Activated CD4-positive, CD25-positive, alpha-beta regulatory T cell treated with anti-CD3 and anti-CD28 coated beads, Interleukin-2, amount 50 U/mL, for 72 hours (primary cell): ENCODE measurements at regions not wholly inside any gene's neighbourhood (a gene's known extent, or its start where the extent isn't known, plus 50 kb on each side); places are given as distances from the start of the nearest gene placed in this dataset.
"Not testable (repeated sequence)": the region's sequence is repeated elsewhere in the genome, so short reads cannot be mapped to it uniquely, and the experiment has no call there.

ENCODE experiments used
- DNase-seq: peaks from one replicate; pipeline ENCODE4 v3.0.0; 2021

GRCh38 chr2:14756122-14756541 lies 123.6 kb downstream of the LRATD1 start:
- no peak for DNase-seq

DNA sequence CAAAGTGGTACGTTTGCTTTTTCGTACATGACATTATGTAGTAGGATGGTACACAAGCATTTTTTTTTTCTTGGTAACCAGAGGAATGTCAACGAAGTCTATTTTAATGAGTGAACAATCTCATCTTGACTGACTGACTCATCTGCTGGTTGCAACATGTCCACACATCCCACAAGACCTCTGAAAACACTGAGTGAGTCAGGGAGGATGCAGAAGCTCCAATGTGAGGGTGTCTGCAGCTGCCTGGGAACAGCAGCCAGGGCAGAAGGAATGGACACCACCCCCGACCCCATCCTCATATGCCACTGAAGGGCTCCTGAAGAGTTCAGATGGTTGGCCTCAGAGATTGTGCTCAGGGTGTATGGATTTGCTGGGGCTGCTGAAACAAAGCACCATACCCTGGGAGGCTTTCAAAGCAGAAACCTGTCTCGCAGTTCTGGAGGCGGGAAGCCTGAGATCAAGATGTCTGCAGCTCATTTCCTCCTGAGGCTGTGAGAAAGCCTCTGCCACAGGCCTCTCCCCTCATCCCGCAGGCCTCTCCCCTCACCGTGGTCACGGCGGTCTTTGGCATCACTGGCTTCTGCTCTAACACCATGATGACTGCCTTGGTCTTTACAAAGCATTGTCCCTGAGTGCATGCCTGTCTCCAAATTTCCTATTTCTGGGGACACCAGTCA lies 124.6 kb downstream of the LRATD1 start:
- DNase-seq = no peak

DNA sequence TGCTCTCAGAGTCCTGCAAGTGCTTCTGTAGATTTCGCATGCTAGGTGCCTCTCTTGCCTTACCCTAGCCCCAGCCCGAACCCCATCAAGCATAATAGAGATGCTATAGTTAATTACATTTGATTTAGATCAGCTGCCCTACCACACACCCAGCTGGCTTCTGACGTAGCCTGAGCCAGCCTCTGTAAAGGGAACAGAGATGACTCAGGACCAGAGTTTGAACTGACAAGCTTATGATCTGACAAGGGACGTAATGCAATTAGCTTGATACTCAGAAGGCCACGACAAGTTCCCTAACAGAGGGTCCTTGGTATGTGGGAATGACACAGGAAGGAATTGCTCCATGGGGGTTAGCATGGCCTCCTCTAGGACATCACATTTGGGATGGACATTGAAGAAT lies 126.6 kb downstream of the LRATD1 start:
- no peak for DNase-seq

DNA sequence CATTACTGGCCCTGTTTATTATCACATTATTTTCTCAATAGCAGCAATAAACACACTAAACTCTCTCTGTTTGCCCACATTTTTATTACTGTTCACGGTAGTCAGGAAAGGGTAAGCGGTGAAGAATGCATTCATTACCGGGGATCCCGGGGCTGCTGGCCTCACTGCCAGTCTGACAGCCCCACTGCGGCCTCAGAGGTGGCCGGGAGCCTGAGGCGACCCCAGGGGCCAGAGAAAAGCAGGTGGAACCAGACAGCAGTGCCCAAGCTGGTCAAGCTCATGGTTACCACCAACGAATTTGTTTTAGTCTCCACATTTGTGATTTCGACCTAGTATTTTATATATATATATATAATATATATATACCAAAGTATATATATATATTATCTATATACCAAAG lies 127.7 kb downstream of the LRATD1 start:
- no peak for DNase-seq

GRCh38 chr2:14761118-14761517 lies 128.6 kb downstream of the LRATD1 start:
- no peak for DNase-seq

GRCh38 chr2:14773696-14774095 lies 141.2 kb downstream of the LRATD1 start:
- no peak for DNase-seq

DNA sequence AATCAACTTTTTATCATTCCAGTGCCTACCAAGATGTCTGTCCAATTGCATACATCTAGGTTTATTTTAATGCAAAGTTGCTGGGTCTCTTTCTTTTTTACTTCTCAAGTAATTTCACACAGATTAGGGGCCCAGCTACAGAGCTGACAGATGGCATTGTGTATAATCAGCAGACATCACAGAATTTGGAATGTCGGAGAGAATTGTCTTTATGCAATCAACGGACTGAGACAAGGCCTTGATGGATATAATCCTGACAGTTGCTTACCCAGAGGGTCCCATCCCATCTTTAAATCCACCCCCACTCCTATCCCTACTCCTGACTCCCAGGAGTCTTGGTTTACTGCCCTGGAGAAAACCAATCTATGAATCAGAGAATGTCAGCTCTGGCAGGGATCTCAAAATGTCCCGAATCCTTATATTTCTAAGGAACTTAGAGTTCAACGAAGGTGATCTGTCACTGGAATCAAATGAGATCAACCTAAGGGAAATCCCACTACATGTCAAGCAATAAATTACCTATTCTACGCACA lies 142.0 kb downstream of the LRATD1 start:
- DNase-seq = no peak

DNA sequence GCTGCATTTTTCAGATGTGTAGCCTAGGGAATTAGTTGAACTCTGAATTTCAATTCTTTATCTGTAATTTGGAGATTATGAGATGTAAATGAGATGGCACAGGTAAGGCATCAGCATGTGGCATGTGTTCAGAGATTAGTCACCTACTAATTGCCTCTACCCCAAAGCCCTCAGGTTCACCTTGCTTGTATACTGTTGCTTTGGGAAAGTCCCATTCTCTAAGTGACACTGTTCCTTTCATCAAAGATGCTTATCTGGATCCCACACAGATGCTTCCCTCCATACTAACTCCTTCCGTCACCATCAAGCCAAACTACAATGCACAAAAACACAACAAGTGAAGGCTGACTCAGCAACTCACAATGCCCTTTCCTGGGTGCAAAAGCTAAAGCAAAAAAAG lies 143.7 kb downstream of the LRATD1 start:
- DNase-seq = no peak

GRCh38 chr2:14778015-14778414 lies 145.5 kb downstream of the LRATD1 start:
- DNase-seq = no peak

DNA sequence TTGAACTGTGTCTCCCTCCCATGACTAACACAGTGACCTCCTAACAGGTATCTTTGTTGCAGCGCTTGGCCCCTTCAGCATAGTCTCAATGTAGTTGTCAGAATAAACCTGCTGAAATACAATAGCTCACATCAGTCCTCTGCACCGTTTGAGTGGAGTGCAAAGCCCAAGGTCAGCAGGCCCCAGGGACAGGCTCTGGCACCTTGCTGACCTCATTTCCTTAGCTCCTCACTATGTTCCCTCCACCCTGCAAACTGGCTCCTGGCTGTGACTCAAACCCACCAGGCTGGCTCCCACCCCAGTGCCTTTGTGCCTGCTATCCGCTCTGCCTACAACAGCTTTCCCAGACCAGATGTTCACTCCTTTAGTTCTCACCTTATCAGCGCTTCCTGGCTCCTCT lies 146.7 kb downstream of the LRATD1 start:
- DNase-seq = no peak

- no peak for DNase-seq
Measured at GRCh38 chr2:14781142-14781541, 148.6 kb downstream of the LRATD1 start.

DNA sequence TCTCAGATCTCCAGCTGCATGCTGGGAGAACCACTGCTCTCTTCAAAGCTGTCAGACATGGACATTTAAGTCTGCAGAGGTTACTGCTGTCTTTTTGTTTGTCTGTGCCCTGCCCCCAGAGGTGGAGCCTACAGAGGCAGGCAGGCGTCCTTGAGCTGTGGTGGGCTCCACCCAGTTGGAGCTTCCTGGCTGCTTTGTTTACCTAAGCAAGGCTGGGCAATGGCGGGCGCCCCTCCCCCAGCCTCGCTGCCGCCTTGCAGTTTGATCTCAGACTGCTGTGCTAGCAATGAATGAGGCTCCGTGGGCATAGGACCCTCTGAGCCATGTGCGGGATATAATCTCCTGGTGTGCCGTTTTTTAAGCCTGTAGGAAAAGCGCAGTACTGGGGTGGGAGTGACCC lies 156.3 kb downstream of the LRATD1 start:
- DNase-seq = not testable (repeated sequence)

DNA sequence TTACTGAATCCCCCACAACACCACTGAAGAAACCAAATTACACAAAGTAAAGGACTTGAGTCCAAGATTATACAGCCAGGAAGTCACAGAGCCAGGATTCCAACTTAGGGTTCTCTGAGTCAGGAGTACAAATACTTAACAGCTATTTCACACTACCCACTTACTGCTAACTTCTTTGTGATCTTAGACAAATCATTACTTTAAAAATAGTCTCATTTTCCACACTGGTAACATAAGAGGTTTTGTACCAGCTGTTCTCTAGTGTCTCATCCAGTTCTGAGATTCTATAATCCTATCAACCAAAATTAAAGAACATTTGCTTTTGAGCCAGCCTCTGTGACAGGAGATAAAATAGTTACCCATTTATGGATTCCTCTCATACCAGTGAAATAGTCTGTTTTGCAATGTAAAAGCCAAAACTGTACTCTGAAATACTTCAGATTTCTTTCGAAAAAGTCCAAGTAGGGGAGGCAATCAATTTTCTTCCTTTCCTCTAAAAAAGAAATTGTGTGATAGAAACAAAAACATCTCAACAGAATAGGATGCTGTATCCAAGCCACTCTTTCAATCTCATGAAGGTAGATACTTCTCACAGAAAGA lies 157.6 kb downstream of the LRATD1 start:
- DNase-seq = no peak

DNA sequence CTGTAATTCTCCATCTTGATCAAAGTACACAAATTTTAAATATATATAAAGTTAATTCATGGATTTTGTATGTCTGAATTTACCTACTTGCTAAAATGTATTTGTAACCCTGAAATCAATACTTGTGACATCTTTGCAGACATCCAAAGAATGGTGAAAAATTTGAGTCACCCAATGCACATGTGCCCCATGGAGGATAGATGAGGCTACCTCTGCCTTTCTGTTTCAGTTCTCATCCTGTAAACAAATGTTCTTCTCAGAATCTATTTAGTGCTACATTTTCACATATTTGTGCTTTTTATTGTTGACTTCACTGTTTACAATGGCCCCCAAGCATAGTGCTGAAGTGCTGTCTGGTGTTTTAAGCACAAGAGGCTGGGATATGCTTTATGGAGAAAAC lies 171.5 kb downstream of the LRATD1 start:
- no peak for DNase-seq

DNA sequence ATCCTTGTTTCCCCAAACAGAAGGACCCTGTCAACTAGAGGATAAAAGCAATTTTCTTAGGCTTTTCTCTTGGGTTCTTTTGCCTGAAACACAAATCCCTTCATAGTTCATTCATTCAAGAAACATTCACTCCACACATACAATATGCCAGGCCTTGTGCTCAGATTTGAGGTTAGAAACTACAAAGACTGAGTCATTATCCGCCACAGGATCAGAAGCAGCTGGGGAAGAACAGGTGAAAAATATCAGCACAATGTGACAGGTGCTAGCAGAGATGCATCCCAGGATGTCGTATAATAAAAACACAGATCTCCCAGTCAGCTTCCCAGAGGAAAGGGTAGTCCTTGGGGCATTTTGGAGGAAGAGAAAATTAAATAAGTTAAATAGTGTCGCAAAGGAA lies 172.4 kb downstream of the LRATD1 start:
- no peak for DNase-seq

- no peak for DNase-seq
Measured at GRCh38 chr2:14806613-14807012, 174.1 kb downstream of the LRATD1 start.

DNA sequence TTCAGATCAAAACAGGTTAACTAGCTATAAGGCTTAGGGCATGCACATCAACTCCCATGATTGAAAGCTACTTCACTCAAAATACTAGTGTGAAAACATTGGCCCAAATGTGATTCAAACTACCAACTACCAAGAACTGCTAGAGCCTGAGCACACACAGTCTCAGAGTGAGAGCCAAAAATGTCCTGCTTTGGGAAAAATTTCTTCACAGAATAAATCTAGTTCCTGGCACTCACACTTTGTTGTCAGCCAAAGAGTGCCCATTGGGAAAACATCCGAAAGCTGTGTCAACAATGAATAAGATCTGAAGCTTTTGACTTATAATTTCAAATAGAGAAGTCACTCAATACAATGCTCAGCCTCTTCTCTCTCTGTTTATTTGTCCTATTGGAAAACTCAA lies 182.7 kb downstream of the LRATD1 start:
- no peak for DNase-seq

DNA sequence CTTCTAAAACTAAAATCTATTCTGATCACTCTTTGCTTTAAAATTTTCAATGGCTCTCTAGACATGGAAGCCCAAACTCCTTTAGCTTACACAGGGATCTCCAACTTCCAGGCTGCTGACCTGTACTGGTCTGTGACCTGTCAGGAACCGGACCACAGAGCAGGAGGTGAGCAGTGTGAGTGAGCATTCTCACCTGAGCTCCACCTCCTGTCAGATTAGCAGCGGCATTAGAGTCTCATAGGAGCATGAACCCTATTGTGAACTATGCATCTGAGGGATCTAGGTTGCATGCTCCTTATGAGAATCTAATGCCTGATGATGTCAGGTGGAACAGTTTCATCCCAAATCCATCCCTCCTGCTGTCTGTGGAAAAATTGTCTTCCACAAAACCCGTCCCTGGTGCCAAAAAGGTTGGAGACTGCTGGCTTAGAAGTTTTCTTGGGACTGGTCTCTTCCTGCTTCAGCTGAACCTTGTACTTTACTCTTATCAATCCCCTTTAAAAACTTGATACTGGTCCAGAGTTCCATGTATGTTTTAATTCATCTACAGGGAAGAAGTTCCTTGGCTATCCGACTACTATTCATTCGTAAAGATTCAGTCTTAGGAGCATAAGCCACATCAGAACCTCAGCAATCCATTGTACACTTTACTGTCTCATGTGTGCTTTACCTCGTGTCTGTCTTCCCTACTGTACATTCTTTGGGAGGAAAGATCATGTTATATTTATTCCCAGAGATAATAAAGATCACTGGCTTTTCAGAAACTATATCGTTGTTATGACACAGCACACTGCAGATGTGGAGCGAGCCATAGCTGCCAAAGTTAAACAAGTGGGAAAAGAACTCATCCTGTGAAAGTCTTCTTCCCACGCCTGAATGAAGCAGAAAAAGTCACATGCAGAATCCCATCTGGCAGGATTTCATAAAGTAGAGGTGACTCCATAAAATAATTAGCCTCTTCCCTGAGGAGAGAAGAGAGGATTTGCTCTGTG lies 183.8 kb downstream of the LRATD1 start:
- no peak for DNase-seq

DNA sequence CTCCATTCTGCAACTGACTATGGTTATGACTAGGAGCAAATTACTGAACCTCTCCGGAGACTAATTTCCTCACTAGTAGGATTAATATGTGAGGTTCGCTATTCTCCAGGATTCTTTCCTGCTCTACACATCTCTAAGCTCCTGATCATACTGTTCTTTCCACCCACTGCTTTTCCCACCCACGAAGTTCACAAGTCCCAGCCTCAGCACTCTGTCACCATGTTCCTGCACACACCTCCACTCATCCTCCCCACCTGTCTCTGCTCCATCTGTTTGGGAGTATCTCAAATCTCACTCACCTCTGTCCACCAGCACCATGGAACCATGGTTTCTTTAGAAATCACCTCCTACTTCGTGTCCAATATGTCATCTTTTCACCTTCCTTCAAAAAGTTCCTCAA lies 185.3 kb downstream of the LRATD1 start:
- no peak for DNase-seq

GRCh38 chr2:14826518-14826917 lies 194.0 kb downstream of the LRATD1 start:
- DNase-seq = no peak

DNA sequence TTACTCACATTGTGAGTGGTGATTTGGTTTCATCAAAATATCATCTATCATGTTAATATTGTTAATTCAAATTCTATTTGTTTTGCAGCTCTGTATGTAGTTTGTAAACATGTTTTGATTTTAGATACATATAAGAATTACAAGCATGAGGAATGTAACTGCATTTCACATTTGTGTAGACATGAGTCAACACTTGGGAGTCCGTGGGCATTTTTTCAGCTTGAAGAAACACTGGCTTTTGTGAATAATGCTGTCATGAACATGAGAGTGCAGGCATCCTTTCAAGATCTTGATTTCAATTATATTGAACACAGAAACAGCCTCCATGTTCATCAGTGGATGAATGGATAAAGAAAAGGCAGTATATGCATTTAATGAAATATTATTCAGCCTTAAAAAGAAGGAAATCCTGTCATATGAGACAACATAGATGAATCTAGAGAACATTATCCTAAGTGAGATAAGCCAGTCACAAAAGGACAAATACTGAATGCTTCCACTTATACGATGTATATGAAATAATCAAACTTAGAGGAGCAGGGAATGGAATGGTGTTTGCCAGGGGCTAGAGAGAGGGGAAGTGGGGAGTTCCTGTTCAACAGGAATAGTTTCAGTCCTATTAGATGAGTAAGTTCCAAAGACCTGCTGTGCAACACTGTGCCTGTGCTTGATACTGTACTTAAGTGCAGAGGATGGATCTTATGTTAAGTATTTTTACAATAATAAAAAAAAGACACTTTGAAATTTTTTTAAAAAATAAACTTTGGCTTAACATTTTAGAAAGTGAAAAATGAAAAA lies 194.9 kb downstream of the LRATD1 start:
- DNase-seq = no peak

- DNase-seq = no peak
Measured at GRCh38 chr2:14828223-14828622, 195.7 kb downstream of the LRATD1 start.

DNA sequence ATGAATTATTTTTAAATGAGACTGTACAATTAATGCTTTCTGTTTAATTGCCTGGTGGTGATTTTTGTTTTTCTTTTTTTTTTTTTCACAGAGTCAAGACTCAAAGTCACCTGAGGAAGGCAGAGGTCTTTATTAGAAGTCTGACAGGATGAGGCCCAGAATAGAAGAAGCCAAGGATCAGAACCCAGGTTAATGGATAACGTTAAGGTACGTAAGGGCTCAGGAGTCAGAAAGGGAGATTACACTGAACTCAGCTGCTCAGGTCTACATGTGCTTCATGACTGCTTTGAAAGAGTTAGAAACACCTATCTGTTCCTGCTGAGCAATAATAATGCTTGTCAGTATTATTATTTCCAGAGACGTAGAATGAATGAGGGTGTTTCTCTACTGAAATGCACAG lies 196.5 kb downstream of the LRATD1 start:
- DNase-seq = no peak
